Gastroesophageal sphincter (tissue), 4 donors: ENCODE measurements at regions not wholly inside any gene's neighbourhood (a gene's known extent, or its start where the extent isn't known, plus 50 kb on each side); places are given as distances from the start of the nearest gene placed in this dataset.

Experiments
- ATAC-seq: fragments of 150-250 bp; one replicate; pipeline ENCODE4 v1.9.1; 2016; ENCODE audit warnings: mild to moderate bottlenecking, moderate library complexity
- H3K27ac ChIP-seq, 4 donors: fragments of 200-600 bp; sonication (generic) in 3 of 4; 1 replicate in 3 of 4; 2 replicates in 1 of 4; pipeline ENCODE4 v1.5.1; 2016 to 2019
- H3K27me3 ChIP-seq: fragments of 200-600 bp; sonication (generic); one replicate; pipeline ENCODE4 v1.5.1; 2019
- H3K36me3 ChIP-seq, 2 donors: fragments of 200-600 bp; sonication (generic); one replicate each; pipeline ENCODE4 v1.5.1; 2019; ENCODE audit warnings: control low read depth in 1 of 2
- H3K4me1 ChIP-seq, 3 donors: fragments of 200-600 bp; sonication (generic); 1 replicate in 2 of 3; 2 replicates in 1 of 3; pipeline ENCODE4 v1.5.1; 2016 to 2019; ENCODE audit warnings: control low read depth in 2 of 3
- H3K4me3 ChIP-seq, 2 donors: fragments of 200-600 bp; sonication (generic); one replicate each; pipeline ENCODE4 v1.5.1; 2019; ENCODE audit warnings: mild to moderate bottlenecking in 1 of 2, moderate library complexity in 1 of 2
- H3K9me3 ChIP-seq, 3 donors: fragments of 200-600 bp; sonication (generic); one replicate each; pipeline ENCODE4 v1.5.1; 2017 to 2019; ENCODE audit warnings: control low read depth in 2 of 3
- EP300 ChIP-seq: sonication (generic); formaldehyde crosslinking; IDR thresholded peaks from one replicate; pipeline ENCODE4 v1.6.1; 2017; ENCODE audit warnings: antibody characterized with exemption, mild to moderate bottlenecking
- POLR2A ChIP-seq, 2 donors: fragments of 450-650 bp; IDR thresholded peaks; one replicate each; pipeline ENCODE4 v1.6.1; 2017; ENCODE audit warnings: antibody characterized with exemption in 2 of 2, mild to moderate bottlenecking in 2 of 2, moderate library complexity in 1 of 2
- POLR2AphosphoS5 ChIP-seq: sonication (generic); formaldehyde crosslinking; IDR thresholded peaks from one replicate; pipeline ENCODE4 v1.6.1; 2017; ENCODE audit warnings: antibody characterized with exemption
- WGBS, 2 donors: methylation state at CpG; one replicate each; pipeline ENCODE4 v1.1.5; 2018; ENCODE audit warnings: low coverage in 1 of 2; 5-methylcytosine and 5-hydroxymethylcytosine counted together
- TF ChIP-seq, protein P1 (sequence below), 4 experiments: fragments of 200-600 bp in 2 of 4; fragments of 450-650 bp in 2 of 4; sonication (generic) in 1 of 4; IDR thresholded peaks; one replicate each; pipeline ENCODE4 v1.5.1; 2017 to 2019; ENCODE audit warnings: antibody characterized with exemption in 4 of 4, mild to moderate bottlenecking in 2 of 4, moderate library complexity in 2 of 4

GRCh38 chr1:13898406-13898805, 198.4 kb downstream of the PRDM2 start:
- Histone ChIP-seq H3K36me3 (no peaks in the 10 kb centered on the region), H3K4me3 (no peak overlapping the region), H3K27ac (no peak overlapping the region), H3K9me3 (peaks cover 0 to under 1% (median 0%) of the 10 kb centered on the region in 3 donors), H3K4me1 (peaks cover 0 to 2% (median 0%) of the 10 kb centered on the region in 3 donors), H3K27me3 (peaks cover 3% of the 10 kb centered on the region)
- TF ChIP-seq, protein P1, sequence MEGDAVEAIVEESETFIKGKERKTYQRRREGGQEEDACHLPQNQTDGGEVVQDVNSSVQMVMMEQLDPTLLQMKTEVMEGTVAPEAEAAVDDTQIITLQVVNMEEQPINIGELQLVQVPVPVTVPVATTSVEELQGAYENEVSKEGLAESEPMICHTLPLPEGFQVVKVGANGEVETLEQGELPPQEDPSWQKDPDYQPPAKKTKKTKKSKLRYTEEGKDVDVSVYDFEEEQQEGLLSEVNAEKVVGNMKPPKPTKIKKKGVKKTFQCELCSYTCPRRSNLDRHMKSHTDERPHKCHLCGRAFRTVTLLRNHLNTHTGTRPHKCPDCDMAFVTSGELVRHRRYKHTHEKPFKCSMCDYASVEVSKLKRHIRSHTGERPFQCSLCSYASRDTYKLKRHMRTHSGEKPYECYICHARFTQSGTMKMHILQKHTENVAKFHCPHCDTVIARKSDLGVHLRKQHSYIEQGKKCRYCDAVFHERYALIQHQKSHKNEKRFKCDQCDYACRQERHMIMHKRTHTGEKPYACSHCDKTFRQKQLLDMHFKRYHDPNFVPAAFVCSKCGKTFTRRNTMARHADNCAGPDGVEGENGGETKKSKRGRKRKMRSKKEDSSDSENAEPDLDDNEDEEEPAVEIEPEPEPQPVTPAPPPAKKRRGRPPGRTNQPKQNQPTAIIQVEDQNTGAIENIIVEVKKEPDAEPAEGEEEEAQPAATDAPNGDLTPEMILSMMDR (IDR thresholded peaks at IDR 0.05), result no peak
- TF ChIP-seq EP300 (no peak), POLR2A (IDR thresholded peaks at IDR 0.05) (no peak), POLR2AphosphoS5 (no peak)
- ATAC-seq, result no peak
- 67% methylated on average over 4 of the region's 6 CpGs; no CpG with 5 or more reads in 1 of the 2 donors for WGBS, 2 donors

- Histone ChIP-seq H3K4me3 (no peak overlapping the region), H3K27ac (no peak overlapping the region), H3K9me3 (peaks cover 0 to 12% (median 0%) of the 10 kb centered on the region in 3 donors), H3K4me1 (no peaks in the 10 kb centered on the region), H3K27me3 (no peaks in the 10 kb centered on the region), H3K36me3 (no peaks in the 10 kb centered on the region)
- ATAC-seq, result no peak
- WGBS, 2 donors, result 73 to 89% methylated on average over 3 to 7 of the region's 7 CpGs
- TF ChIP-seq, protein P1 (IDR thresholded peaks at IDR 0.05), result no peak
- TF ChIP-seq EP300 (no peak), POLR2A (IDR thresholded peaks at IDR 0.05) (no peak), POLR2AphosphoS5 (no peak)
Observed at GRCh38 chr1:13899856-13900255, 199.9 kb downstream of the PRDM2 start.

- Histone ChIP-seq H3K27ac (no peak overlapping the region), H3K36me3 (no peaks in the 10 kb centered on the region), H3K4me3 (no peak overlapping the region), H3K9me3 (peaks cover 0 to 12% (median 0%) of the 10 kb centered on the region in 3 donors), H3K27me3 (no peaks in the 10 kb centered on the region), H3K4me1 (no peaks in the 10 kb centered on the region)
- TF ChIP-seq, protein P1 (IDR thresholded peaks at IDR 0.05), result no peak
- TF ChIP-seq EP300 (no peak), POLR2A (IDR thresholded peaks at IDR 0.05) (no peak), POLR2AphosphoS5 (no peak)
- ATAC-seq, result no peak
- WGBS, 2 donors, result 80% methylated on average over 1 of the region's 1 CpG; no CpG with 5 or more reads in 1 of the 2 donors
Observed at GRCh38 chr1:13900583-13900982, 200.6 kb downstream of the PRDM2 start.

GRCh38 chr1:13901039-13901438, 201.1 kb downstream of the PRDM2 start:
- no peaks in the 10 kb centered on the region for H3K36me3 ChIP-seq
- TF ChIP-seq EP300, result no peak
- TF ChIP-seq, protein P1 (IDR thresholded peaks at IDR 0.05), result no peak
- TF ChIP-seq POLR2A (IDR thresholded peaks at IDR 0.05), result no peak
- TF ChIP-seq POLR2AphosphoS5, result no peak
- H3K4me3 ChIP-seq, result no peak overlapping the region
- H3K27me3 ChIP-seq, result no peaks in the 10 kb centered on the region
- H3K9me3 ChIP-seq, result peaks cover 0 to 12% (median 0%) of the 10 kb centered on the region in 3 donors
- 41 to 56% methylated on average over 10 of the region's 10 CpGs for WGBS, 2 donors
- no peaks in the 10 kb centered on the region for H3K4me1 ChIP-seq
- no peak overlapping the region for H3K27ac ChIP-seq
- ATAC-seq, result no peak

- H3K4me1 ChIP-seq, result no peaks in the 10 kb centered on the region
- no peaks in the 10 kb centered on the region for H3K36me3 ChIP-seq
- no peak for ATAC-seq
- H3K4me3 ChIP-seq, result no peak overlapping the region
- peaks cover 0 to 12% (median 0%) of the 10 kb centered on the region in 3 donors for H3K9me3 ChIP-seq
- 51 to 68% methylated on average over 3 to 6 of the region's 6 CpGs for WGBS, 2 donors
- H3K27ac ChIP-seq, result no peak overlapping the region
- H3K27me3 ChIP-seq, result no peaks in the 10 kb centered on the region
- no peak for TF ChIP-seq EP300
- no peak for TF ChIP-seq POLR2AphosphoS5
- TF ChIP-seq, protein P1 (IDR thresholded peaks at IDR 0.05), result no peak
- TF ChIP-seq POLR2A (IDR thresholded peaks at IDR 0.05), result no peak
Observed at GRCh38 chr1:13901597-13901996, 201.6 kb downstream of the PRDM2 start.
